Cerebellar cortex (tissue), 1 donor: ENCODE measurements at regions not wholly inside any gene's neighbourhood (a gene's known extent, or its start where the extent isn't known, plus 50 kb on each side); places are given as distances from the start of the nearest gene placed in this dataset.
"Not testable (repeated sequence)": the region's sequence is repeated elsewhere in the genome, so short reads cannot be mapped to it uniquely, and the experiment has no call there.

Source experiments
- DNase-seq: peaks from one replicate; pipeline ENCODE4 v3.0.0-alpha.2; 2015; ENCODE audit warnings: low spot score

- DNase-seq = no peak
Measured at GRCh38 chr10:8338177-8338766, 283.8 kb downstream of the GATA3 start.

- no peak for DNase-seq
Measured at GRCh38 chr10:8344756-8345155, 290.3 kb downstream of the GATA3 start.

- no peak for DNase-seq
Measured at GRCh38 chr10:8346861-8347260, 292.4 kb downstream of the GATA3 start.

GRCh38 chr10:8347614-8348013, 293.1 kb downstream of the GATA3 start:
- not testable (repeated sequence) for DNase-seq

GRCh38 chr10:8349610-8350249, 295.2 kb downstream of the GATA3 start:
- no peak for DNase-seq

- DNase-seq = no peak
Measured at GRCh38 chr10:8350250-8350967, 295.9 kb downstream of the GATA3 start.

GRCh38 chr10:8352171-8353075, 297.9 kb downstream of the GATA3 start:
- DNase-seq = no peak

- no peak for DNase-seq
Measured at GRCh38 chr10:8356283-8356682, 301.8 kb downstream of the GATA3 start.

- DNase-seq = no peak
Measured at GRCh38 chr10:8359467-8359866, 305.0 kb downstream of the GATA3 start.

GRCh38 chr10:8360365-8360764, 305.9 kb downstream of the GATA3 start:
- no peak for DNase-seq

- DNase-seq = no peak
Measured at GRCh38 chr10:8360814-8361509, 306.5 kb downstream of the GATA3 start.

GRCh38 chr10:8361510-8361844, 307.0 kb downstream of the GATA3 start:
- DNase-seq = no peak

- DNase-seq = no peak
Measured at GRCh38 chr10:8365935-8366911, 311.7 kb downstream of the GATA3 start.

GRCh38 chr10:8367672-8368411, 313.4 kb downstream of the GATA3 start:
- DNase-seq = not testable (repeated sequence)

- no peak for DNase-seq
Measured at GRCh38 chr10:8369666-8370065, 315.2 kb downstream of the GATA3 start.

- no peak for DNase-seq
Measured at GRCh38 chr10:8374334-8374733, 319.8 kb downstream of the GATA3 start.

- no peak for DNase-seq
Measured at GRCh38 chr10:8375137-8375536, 320.6 kb downstream of the GATA3 start.

GRCh38 chr10:8378198-8378983, 323.9 kb downstream of the GATA3 start:
- DNase-seq = no peak
